ENCODE measurements at regions not wholly inside any gene's neighbourhood (a gene's known extent, or its start where the extent isn't known, plus 50 kb on each side); places are given as distances from the start of the nearest gene placed in this dataset.

DNA sequence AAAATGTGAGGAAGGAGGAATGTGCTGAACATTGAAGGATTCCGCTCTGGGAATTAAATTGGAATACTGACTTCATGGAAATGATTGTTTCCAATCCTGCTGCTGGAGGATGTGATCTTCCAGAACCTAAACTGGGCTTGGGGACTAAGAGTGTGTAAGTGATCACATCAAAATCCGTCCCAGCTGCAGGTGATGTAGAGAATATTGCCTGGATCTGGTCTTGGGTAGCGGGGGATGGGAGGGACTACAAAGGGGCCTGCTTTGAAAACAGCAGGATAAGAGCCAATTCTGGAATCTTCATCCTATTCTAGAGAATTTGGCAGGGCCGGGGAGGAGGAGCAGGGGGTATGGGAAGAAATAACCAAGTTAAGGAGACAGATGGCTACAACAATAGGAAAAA, 552.2 kb upstream of the FZD8 start:
- H3K36me3 Mint-ChIP-seq (ENCODE audit: low read depth, unreplicated experiment): no peaks in the 10 kb centered on the region
- H3K9me3 Mint-ChIP-seq (ENCODE audit: unreplicated experiment): peaks cover 9% of the 10 kb centered on the region
- no peak for DNase-seq (ENCODE audit: low spot score)
- H3K4me3 Mint-ChIP-seq (ENCODE audit: unreplicated experiment): no peak overlapping the region
- H3K27ac Mint-ChIP-seq (ENCODE audit: unreplicated experiment): no peak overlapping the region
- TF ChIP-seq, protein P1, sequence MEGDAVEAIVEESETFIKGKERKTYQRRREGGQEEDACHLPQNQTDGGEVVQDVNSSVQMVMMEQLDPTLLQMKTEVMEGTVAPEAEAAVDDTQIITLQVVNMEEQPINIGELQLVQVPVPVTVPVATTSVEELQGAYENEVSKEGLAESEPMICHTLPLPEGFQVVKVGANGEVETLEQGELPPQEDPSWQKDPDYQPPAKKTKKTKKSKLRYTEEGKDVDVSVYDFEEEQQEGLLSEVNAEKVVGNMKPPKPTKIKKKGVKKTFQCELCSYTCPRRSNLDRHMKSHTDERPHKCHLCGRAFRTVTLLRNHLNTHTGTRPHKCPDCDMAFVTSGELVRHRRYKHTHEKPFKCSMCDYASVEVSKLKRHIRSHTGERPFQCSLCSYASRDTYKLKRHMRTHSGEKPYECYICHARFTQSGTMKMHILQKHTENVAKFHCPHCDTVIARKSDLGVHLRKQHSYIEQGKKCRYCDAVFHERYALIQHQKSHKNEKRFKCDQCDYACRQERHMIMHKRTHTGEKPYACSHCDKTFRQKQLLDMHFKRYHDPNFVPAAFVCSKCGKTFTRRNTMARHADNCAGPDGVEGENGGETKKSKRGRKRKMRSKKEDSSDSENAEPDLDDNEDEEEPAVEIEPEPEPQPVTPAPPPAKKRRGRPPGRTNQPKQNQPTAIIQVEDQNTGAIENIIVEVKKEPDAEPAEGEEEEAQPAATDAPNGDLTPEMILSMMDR (IDR thresholded peaks at IDR 0.05; ENCODE audit: unreplicated experiment): no peak
- no peaks in the 10 kb centered on the region for H3K4me1 Mint-ChIP-seq (ENCODE audit: unreplicated experiment)
- peaks cover 1% of the 10 kb centered on the region for H3K27me3 Mint-ChIP-seq (ENCODE audit: unreplicated experiment)

DNA sequence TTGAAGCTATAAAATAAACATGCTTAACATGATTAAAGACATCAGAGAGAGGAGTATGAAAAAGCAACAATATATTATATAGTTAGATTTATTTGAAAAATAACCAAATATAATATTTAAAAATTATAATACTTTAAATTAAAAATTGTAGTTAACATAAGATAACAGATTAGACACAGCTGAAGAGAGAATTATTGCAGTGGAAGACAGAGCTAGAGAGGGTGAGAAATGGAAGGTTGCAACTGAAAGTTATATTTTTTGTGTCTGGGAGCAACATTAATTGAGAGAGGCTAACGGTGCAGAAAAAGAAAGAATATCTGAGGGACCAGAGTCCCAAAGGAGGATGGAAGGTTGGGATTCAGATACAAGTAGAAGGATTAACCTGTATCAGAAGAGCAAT, 548.9 kb upstream of the FZD8 start:
- H3K27me3 Mint-ChIP-seq (ENCODE audit: unreplicated experiment): no peaks in the 10 kb centered on the region

DNA sequence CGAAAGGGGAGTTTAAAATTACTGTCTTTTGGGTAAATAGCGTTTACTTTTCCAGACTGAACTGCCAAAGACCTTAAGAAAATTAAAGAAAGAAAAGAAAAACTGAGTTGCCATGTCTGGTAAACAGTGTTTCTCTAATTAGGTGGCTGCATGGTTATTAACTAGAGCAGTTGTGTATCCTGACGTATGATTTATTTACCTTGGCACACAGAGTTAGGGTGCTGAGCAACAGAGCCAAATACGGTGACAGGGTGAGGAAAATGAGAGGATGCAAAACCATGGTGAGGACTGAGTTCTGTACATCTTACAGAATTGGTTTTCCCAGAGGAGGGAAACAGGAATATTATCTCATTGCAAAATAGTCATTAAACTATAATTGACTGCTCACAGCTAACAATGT, 546.4 kb upstream of the FZD8 start:
- H3K36me3 Mint-ChIP-seq (ENCODE audit: low read depth, unreplicated experiment): no peaks in the 10 kb centered on the region
- H3K27me3 Mint-ChIP-seq (ENCODE audit: unreplicated experiment): no peaks in the 10 kb centered on the region
- no peaks in the 10 kb centered on the region for H3K9me3 Mint-ChIP-seq (ENCODE audit: unreplicated experiment)
- H3K4me3 Mint-ChIP-seq (ENCODE audit: unreplicated experiment): no peak overlapping the region
- H3K27ac Mint-ChIP-seq (ENCODE audit: unreplicated experiment): no peak overlapping the region
- DNase-seq (ENCODE audit: low spot score): no peak
- no peaks in the 10 kb centered on the region for H3K4me1 Mint-ChIP-seq (ENCODE audit: unreplicated experiment)
- TF ChIP-seq, protein P1 (IDR thresholded peaks at IDR 0.05; ENCODE audit: unreplicated experiment): no peak

More for the DNA sequence above, 548.9 kb upstream of the FZD8 start:
- H3K9me3 Mint-ChIP-seq (ENCODE audit: unreplicated experiment): no peaks in the 10 kb centered on the region
- no peak for DNase-seq (ENCODE audit: low spot score)
- no peaks in the 10 kb centered on the region for H3K4me1 Mint-ChIP-seq (ENCODE audit: unreplicated experiment)
- H3K4me3 Mint-ChIP-seq (ENCODE audit: unreplicated experiment): no peak overlapping the region
- no peaks in the 10 kb centered on the region for H3K36me3 Mint-ChIP-seq (ENCODE audit: low read depth, unreplicated experiment)
- no peak overlapping the region for H3K27ac Mint-ChIP-seq (ENCODE audit: unreplicated experiment)
- TF ChIP-seq, protein P1 (IDR thresholded peaks at IDR 0.05; ENCODE audit: unreplicated experiment): no peak

DNA sequence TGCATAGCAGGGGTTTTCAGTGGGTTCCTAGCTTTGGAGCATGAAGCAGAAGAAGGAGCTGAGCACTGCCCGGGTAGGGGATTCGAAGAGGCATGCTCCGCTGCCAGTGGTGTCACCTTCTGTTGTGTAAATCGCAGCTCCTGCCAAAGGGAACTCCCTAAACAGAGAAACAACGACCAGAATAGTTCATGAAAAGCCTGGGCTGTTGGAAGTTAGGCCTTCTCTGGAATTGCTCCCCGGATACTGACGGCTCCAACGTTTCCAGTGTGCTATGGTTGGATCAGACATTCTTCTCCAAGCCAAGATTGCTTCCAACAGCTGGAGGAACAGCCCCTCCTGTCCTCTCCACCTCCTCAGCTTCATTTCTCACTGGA, 546.0 kb upstream of the FZD8 start:
- Mint-ChIP-seq H3K9me3 (ENCODE audit: unreplicated experiment) (no peaks in the 10 kb centered on the region), H3K27ac (ENCODE audit: unreplicated experiment) (no peak overlapping the region), H3K36me3 (ENCODE audit: low read depth, unreplicated experiment) (no peaks in the 10 kb centered on the region), H3K27me3 (ENCODE audit: unreplicated experiment) (no peaks in the 10 kb centered on the region), H3K4me1 (ENCODE audit: unreplicated experiment) (no peaks in the 10 kb centered on the region), H3K4me3 (ENCODE audit: unreplicated experiment) (no peak overlapping the region)
- TF ChIP-seq, protein P1 (IDR thresholded peaks at IDR 0.05; ENCODE audit: unreplicated experiment): no peak
- DNase-seq (ENCODE audit: low spot score): no peak

DNA sequence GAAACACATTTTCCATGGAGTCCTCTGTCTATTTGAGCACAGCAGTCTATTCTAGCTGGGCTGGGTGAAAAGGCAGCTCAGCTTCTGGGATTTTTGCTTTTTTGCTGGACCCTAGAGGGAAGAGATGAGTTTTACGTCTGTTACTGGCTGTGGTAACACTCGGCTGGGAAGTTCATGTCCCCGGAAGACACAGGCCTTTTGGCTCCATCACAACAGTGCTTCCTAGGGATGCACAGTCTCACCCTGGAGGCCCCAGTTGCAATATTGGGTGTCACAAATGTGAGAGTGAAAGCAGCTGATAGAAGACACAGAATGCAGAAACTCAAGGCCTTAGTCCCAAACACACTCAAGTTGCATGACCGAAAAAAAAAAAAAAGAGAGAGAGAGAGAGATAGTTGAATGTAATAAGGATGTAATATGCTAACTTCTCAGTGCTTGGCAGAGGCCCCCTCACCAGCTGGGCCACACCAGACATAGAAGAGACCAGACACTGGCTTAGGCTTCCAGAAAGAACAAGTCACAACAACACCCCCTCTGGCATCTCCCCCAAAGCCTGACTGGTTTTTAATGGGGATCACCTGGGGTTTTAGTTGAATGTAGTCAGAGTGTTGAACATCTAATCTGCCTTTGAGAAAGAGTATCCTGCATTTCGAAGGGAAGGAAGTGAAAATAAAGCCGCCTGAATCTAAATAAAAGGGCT, 545.4 kb upstream of the FZD8 start:
- Mint-ChIP-seq H3K27ac (ENCODE audit: unreplicated experiment) (no peak overlapping the region), H3K4me1 (ENCODE audit: unreplicated experiment) (no peaks in the 10 kb centered on the region), H3K36me3 (ENCODE audit: low read depth, unreplicated experiment) (no peaks in the 10 kb centered on the region), H3K4me3 (ENCODE audit: unreplicated experiment) (no peak overlapping the region), H3K27me3 (ENCODE audit: unreplicated experiment) (no peaks in the 10 kb centered on the region), H3K9me3 (ENCODE audit: unreplicated experiment) (no peaks in the 10 kb centered on the region)
- TF ChIP-seq, protein P1 (IDR thresholded peaks at IDR 0.05; ENCODE audit: unreplicated experiment): no peak
- no peak for DNase-seq (ENCODE audit: low spot score)

Measured in endothelial cell (in vitro differentiated cells).